Activated naive CD4-positive, alpha-beta T cell (primary cell): ENCODE measurements at regions not wholly inside any gene's neighbourhood (a gene's known extent, or its start where the extent isn't known, plus 50 kb on each side); places are given as distances from the start of the nearest gene placed in this dataset.

Experiments
- DNase-seq, 4 experiments: peaks; one replicate each; lab custom pipeline; 2025; lab: John Stamatoyannopoulos, UW

GRCh38 chr10:110398419-110399105 is 93.8 kb upstream of the SMNDC1 start:
- no peak for DNase-seq

GRCh38 chr10:110399106-110399964 is 94.6 kb upstream of the SMNDC1 start:
- no peak for DNase-seq

- no peak for DNase-seq
Observed at GRCh38 chr10:110399965-110400933, 95.5 kb upstream of the SMNDC1 start.

DNA sequence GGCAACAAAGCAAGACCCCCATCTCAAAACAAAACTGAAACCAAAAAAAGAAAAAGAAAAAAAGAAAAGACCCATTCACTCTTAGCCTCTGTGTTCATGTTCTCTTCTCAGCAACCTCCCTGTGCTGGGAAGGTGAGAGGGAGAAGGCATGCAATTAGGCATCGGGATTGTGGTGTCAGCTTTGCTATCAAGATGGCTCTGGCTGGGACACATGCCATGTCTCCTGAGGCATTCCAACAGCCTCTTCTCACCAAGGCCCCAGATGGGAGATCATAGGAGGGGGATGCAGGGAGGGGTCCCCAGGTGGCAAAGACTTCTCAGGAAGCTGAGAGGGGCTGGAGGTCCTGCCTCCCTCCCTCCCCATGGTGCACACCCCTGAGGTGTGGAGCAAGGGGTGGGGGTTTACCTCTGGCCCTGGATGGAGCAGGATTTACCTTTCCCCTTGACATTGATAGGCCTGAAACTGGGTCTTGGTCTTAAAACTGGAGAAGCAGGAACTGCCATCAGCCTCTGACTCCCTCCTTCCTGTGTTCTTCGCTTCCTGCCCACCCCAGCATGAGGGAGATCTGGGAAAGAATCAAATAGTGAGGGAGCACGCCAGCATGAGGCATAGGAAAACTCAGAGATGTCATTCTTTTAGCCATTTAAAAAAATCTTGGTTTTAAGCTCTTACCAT is 96.2 kb upstream of the DUSP5 start:
- no peak for DNase-seq

GRCh38 chr10:110402077-110402416 is 95.7 kb upstream of the DUSP5 start:
- DNase-seq = no peak

- DNase-seq = no peak
Observed at GRCh38 chr10:110403593-110403992, 94.1 kb upstream of the DUSP5 start.

GRCh38 chr10:110404413-110404812 is 93.3 kb upstream of the DUSP5 start:
- no peak for DNase-seq

DNA sequence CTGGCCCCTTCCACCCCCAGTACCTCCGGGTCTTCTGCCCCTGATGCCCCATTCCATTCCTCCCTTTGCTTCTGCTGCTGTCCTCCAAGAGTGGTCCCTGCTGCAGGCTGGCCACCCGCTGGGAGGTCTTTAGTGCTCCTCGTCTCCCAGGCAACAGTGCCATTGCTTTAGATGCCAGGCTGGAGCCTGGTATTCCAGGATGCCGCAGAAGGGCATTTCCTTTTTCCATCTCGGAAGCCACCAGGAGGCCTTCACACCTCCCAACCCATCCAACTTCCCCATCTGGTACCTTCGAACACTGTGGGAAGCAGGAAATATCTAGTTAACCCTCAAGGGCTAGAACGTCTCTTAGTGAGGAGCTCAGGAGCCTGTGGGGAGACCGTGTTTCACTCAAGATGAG is 92.9 kb upstream of the DUSP5 start:
- no peak for DNase-seq

GRCh38 chr10:110405380-110405779 is 92.3 kb upstream of the DUSP5 start:
- DNase-seq = no peak

GRCh38 chr10:110407301-110408170 is 90.2 kb upstream of the DUSP5 start:
- DNase-seq = no peak

DNA sequence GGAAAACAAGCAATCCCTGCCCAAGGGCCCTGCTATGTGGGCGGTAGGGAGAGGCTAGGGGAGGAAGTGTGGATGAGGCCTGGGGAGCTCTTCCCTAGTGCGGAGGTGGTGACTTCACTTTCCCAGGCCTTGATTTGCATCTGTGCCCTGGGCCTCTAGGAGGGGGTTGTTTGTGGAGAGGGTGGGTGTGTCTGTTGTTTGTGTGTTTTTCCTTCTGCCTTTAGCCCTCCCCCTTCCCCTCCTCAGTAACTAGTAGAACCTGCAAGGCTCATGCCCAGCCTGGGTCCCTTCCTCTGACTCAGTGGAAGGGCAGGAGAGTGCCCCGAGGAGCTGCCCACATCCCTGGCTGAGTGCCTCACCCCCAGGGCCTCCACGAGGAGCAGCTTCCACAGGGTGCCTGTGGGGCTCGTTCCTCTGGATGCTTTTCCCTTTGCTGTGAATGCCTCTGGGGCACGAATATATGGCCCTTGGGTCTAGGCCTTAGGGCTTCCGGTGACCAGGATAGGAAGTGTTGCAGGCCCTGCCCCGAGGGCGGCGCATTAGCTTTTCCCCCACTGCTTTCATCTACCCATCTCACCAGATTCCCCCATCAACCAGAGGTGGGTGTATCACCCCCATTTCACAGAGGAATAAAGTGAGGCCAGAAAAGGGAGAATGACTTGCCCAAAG is 89.4 kb upstream of the DUSP5 start:
- no peak for DNase-seq

DNA sequence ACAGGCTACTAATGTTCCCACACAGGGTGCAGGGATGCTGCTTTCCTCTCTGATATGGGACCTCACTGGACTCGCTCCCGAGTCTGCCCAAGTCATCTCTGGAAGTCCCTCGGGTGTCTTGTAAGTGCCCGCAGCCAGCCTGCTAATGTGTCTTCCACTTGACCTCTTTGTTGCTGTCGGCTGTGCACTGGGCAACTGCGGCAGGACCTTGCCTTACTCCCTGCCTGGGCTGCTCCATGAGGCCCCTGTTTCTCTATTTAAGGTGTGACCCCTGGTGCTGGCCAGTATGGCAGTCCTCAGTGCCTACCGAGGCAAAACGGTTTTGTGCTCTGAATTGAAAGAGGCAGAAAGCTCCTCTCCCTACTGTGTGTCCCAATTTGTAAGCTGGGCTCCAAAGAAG is 88.8 kb upstream of the DUSP5 start:
- no peak for DNase-seq

DNA sequence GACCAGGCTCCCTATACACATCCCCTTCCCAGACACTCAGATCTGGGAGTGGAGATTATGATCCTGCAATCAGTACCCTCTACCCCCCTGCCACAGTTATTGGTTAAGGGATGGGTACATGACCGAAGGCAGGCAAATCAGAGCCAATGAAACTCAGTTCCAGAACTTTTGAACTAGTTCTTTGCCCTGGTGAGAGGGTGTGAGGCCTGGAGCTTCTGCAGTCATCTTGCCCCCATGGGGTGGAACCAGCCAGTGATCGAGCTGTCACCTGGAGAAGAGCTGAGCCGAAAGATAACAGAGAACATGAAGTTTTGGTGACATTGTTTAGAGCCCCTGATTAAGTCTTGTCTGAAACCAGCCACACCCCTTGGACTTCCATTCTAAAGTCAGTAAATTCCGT is 88.2 kb upstream of the DUSP5 start:
- DNase-seq = no peak

DNA sequence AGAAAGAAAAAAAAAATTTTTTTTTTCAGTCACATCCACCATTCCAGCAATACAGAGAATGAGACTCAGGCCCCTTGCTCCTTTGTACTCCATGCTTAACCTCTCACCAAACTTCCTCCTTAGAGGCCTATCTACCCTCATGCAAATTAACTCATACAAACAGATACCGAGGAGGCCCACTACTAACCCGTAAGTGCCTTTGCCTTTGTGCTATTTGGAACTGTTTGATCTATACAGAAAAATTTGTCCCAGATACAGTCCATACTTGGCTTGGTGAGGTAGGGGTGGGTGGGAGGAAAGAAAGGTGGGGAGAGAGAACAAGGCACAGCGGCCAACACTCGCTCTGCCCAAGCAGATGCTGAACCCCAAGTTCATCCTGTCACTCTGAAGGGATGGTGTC is 87.8 kb upstream of the DUSP5 start:
- no peak for DNase-seq

DNA sequence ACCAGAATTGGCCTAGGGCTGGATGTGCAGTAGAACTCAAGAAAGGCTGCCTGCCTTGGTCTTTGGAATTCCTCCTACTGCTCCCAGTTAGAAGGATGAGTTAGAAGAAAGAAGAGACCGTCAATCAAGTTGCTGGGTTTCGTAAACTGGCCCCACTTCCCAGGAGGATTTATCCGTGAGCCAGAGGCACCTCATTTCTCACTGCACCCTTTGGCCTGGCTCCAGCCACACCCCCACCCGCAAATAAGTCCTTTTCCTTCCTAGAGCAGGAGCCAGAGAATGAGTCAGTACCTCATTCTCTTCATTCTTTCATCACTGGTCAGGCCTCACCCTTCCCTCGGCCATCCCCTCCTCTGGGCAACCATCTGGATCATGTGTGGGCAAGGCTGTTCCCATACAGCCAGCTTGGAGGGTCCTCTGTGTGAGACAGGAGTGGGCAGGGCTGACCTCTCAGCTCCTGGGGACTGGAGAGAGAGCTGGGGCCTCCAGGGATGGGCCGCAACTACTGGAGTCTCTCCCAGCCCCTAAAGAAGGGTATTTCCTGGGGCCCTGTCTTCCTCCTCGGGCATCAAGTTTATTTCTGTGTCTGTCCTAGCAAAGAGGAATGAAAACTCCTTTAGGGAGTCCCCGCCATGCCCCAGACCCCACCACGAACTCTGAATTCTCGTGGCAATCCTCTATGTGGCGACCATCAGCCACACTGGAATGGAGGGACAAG is 87.2 kb upstream of the DUSP5 start:
- no peak for DNase-seq

DNA sequence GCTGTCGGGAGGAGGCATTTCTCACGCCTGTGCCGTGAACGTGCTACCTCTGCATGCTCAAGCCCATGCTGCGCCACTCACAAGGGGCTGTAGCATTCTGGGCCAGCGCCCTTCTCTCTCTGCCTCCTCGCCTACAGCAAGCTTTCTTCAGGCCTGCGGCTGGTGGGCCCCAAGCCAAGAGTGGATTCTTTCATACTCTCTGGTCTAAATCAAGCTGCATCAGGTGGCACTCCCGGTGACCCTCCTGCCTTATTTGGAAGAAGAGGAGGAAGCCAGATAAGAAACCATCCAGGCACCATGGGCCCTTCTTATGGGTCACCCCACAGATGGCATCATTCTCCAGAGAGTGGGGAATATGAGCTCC is 86.7 kb upstream of the DUSP5 start:
- no peak for DNase-seq

DNA sequence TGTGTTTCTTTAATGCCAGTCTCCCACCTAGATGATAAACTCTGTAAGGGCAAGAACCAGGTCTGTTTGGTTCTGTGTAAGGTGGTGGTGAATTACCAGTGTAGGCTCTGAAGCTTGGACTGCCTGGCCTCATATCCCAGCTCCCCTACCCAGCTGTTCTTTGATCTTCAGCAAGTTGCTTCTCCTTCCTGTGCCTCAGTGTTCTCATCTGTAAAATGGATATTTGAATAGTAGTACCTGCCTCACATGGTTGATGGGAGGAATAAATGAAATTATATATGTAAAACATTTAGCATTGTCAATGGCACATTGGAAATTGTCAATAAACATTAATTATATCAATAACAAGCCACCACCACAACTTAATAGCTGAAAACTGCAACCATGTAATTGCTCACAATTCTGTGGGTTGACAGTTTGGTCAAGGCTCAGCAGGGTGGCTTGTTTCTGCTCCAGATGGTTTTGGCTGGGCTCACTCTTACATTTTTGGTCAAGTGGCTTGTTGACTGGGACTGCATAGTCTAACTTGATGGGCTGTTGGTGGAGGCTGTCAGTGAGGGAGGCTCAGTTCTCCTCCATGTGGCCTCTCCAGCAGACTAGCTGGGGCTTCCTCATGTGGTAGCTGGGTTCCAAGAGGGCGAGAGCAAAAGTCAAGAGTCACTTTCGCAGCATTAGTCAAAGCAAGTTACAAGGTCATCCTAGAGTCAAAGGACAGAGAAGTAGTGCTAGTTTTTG is 84.5 kb upstream of the DUSP5 start:
- DNase-seq = no peak

DNA sequence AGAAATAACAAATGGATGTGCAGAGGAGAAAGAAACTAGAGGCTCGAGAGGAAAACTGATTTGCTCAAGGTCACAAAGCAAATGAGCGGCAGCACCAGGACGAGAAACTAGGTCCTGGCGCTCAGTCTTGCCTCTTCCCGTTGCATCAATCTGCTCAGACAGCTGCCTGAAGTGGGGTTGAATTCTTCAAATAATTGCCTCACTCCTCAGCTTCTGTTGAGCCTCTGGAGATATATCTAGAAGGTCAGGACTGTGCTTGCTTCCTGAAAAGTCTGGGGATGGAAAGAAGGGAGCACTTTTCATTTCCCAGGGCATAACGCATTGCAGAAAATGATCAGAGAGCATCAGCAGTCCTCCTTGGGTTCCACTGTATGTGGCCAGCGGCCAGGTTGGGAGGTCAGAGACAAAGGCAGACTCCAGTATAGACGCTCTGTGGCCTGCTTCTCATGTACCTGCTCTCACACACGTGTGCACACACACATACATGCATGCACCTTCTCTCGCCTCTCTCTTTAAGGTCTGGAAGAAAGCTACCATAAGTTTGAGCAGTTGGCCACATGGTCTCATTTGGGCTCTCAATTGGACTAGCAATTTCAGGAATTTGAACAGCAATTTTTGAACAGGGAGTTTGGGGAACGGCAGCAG is 83.7 kb upstream of the DUSP5 start:
- no peak for DNase-seq
